IPS-20b (cell line): ENCODE measurements at regions not wholly inside any gene's neighbourhood (a gene's known extent, or its start where the extent isn't known, plus 50 kb on each side); places are given as distances from the start of the nearest gene placed in this dataset.
"Not testable (repeated sequence)": the region's sequence is repeated elsewhere in the genome, so short reads cannot be mapped to it uniquely, and the experiment has no call there.

ENCODE experiments used
- H3K27ac ChIP-seq: one replicate; pipeline ENCODE4 v1.5.1; 2013; ENCODE audit warnings: low read length
- H3K27me3 ChIP-seq: 2 replicates; pipeline ENCODE4 v1.6.1; 2013; ENCODE audit warnings: mild to moderate bottlenecking, low read length, inconsistent platforms; ENCODE audit not compliant: insufficient read depth
- H3K36me3 ChIP-seq: 2 replicates; pipeline ENCODE4 v1.6.1; 2013; ENCODE audit warnings: low read depth, mild to moderate bottlenecking, inconsistent platforms, low read length, moderate library complexity; ENCODE audit not compliant: insufficient read depth
- H3K4me1 ChIP-seq: 2 replicates; pipeline ENCODE4 v1.6.1; 2013; ENCODE audit warnings: mild to moderate bottlenecking, control low read depth, inconsistent platforms, low read length, moderate library complexity; ENCODE audit not compliant: insufficient read depth
- H3K4me3 ChIP-seq: 2 replicates; pipeline ENCODE4 v1.5.1; 2013; ENCODE audit warnings: mild to moderate bottlenecking, low read length, inconsistent platforms
- H3K9ac ChIP-seq: 2 replicates; pipeline ENCODE4 v1.6.1; 2013; ENCODE audit warnings: low read depth, mild to moderate bottlenecking, inconsistent platforms, low read length, moderate library complexity
- H3K9me3 ChIP-seq: 2 replicates; pipeline ENCODE4 v1.6.1; 2013; ENCODE audit warnings: mild to moderate bottlenecking, low read depth, low read length, inconsistent platforms; ENCODE audit not compliant: insufficient read depth

GRCh38 chr20:47847884-47848485 is 62.7 kb upstream of the SULF2 start:
- Histone ChIP-seq H3K27ac (no peak overlapping the region), H3K9me3 (peaks cover 5% of the 10 kb centered on the region; the same call in 1 of the 2 replicates), H3K27me3 (no peaks in the 10 kb centered on the region), H3K36me3 (no peaks in the 10 kb centered on the region), H3K9ac (no peak overlapping the region), H3K4me1 (no peaks in the 10 kb centered on the region), H3K4me3 (no peak overlapping the region)

DNA sequence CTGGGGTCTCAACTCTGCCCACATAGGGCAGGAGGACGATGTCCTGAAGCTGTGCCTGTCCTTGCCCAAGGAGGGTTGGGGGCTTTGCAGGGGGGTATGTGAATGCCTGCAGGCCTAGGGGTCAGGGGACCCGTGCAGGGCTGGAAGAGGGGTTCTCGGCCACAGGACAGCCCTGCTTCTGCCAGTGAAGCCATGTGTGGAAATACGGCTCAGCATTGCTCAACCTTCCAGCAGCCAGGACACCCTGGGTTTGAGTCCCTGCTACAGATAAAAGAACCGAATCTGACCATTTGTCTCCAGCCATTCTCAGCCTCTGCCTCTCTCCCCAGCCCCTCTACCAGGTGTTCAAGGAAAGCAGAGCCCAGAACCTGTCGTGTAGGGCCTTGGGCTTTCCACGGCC is 61.9 kb upstream of the SULF2 start:
- H3K27ac ChIP-seq, H3K9me3 ChIP-seq, H3K27me3 ChIP-seq, H3K9ac ChIP-seq, H3K4me3 ChIP-seq, H3K4me1 ChIP-seq, H3K36me3 ChIP-seq: not testable (repeated sequence)

DNA sequence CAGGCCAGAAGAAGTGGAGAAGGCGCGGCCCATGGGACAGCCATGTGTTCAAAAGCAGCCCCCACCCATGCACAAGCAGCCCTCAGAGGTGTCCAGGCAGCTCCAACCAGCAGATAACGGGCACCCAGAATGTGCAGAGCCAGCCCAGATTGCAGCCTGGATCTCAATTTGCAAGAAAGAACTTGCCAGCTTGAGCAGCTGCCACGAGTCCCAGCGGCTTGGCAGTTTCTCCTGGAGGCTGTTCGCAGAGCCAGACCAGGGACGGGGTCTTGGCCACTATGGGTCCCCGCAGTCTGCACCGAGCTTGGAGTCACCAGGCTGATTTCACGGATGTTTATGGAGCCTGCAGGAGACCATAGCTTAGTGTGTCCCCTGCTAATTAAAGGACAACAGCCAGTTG is 61.4 kb upstream of the SULF2 start:
- H3K4me3 ChIP-seq, H3K36me3 ChIP-seq, H3K9ac ChIP-seq, H3K27me3 ChIP-seq, H3K27ac ChIP-seq, H3K4me1 ChIP-seq, H3K9me3 ChIP-seq: not testable (repeated sequence)

GRCh38 chr20:47845382-47845977 is 60.2 kb upstream of the SULF2 start:
- H3K36me3 ChIP-seq, H3K27me3 ChIP-seq, H3K4me3 ChIP-seq, H3K4me1 ChIP-seq, H3K9ac ChIP-seq, H3K9me3 ChIP-seq, H3K27ac ChIP-seq: not testable (repeated sequence)

- not testable (repeated sequence) for H3K9ac ChIP-seq, H3K36me3 ChIP-seq, H3K9me3 ChIP-seq, H3K27ac ChIP-seq, H3K4me1 ChIP-seq, H3K27me3 ChIP-seq, H3K4me3 ChIP-seq
Measured at GRCh38 chr20:47844568-47844906, 59.3 kb upstream of the SULF2 start.

DNA sequence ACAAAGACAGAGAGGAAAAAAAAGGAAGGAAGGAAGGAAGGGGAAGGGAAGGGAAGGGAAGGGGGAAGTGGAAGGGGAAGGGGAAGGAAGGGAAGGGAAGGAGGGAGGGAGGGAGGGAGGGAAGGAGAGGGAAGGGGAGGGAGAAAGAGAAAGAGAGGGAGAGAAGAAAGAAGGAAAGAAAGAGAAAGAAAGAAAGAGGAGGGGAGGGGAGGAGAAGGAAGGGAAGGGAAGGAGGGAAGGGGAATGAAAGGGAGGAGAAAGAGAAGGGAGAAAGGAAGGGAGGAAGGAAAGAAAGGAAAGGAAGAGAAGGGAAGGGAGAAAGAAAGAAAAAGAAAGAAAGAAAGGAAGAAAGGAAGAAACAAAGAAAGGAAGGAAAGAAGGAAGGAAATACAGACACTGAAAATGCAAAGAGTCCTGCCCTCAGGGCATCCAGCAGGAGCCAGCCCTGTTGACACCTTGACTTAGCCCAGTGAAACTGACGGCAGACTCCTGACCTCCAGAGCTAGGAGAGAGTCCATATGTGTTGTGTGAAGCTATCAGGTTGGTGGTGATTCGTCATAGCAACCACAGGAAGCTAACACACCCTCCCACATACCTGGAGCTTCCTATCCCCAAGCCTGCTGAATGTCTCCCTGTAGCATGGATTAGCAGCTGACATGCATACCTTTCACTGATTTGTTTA is 58.7 kb upstream of the SULF2 start:
- Histone ChIP-seq H3K9ac (no peak overlapping the region), H3K4me1 (no peaks in the 10 kb centered on the region), H3K9me3 (no peaks in the 10 kb centered on the region), H3K36me3 (no peaks in the 10 kb centered on the region), H3K27ac (no peak overlapping the region), H3K4me3 (no peak overlapping the region), H3K27me3 (no peaks in the 10 kb centered on the region)

GRCh38 chr20:47842950-47843349 is 57.7 kb upstream of the SULF2 start:
- H3K27me3 ChIP-seq, H3K9me3 ChIP-seq, H3K9ac ChIP-seq, H3K4me3 ChIP-seq, H3K27ac ChIP-seq, H3K36me3 ChIP-seq, H3K4me1 ChIP-seq: not testable (repeated sequence)

DNA sequence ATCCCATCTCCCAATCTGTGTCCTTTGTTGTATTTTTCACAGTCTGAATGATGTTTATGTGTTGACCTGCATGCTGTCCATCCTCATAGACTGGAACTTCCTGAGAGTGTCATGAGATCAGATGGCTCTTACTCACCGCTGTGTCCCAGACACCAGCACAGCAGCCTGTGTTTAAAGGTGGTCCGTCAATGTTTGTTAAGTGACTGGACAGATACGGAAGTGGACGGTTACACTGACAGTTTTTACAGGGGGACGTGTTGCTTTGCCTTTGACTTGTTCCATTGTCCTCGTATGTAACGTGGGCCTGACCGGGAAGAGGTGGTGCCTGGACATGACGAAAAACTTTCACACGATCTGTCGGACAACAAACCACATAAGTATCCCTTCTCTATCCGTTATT is 56.7 kb upstream of the SULF2 start:
- not testable (repeated sequence) for H3K27ac ChIP-seq, H3K36me3 ChIP-seq, H3K4me3 ChIP-seq, H3K9me3 ChIP-seq, H3K9ac ChIP-seq, H3K4me1 ChIP-seq, H3K27me3 ChIP-seq

- H3K27ac ChIP-seq, H3K9me3 ChIP-seq, H3K9ac ChIP-seq, H3K36me3 ChIP-seq, H3K27me3 ChIP-seq, H3K4me1 ChIP-seq, H3K4me3 ChIP-seq: not testable (repeated sequence)
Measured at GRCh38 chr20:47836256-47836817, 51.1 kb upstream of the SULF2 start.
